ENCODE measurements at regions not wholly inside any gene's neighbourhood (a gene's known extent, or its start where the extent isn't known, plus 50 kb on each side); places are given as distances from the start of the nearest gene placed in this dataset.

DNA sequence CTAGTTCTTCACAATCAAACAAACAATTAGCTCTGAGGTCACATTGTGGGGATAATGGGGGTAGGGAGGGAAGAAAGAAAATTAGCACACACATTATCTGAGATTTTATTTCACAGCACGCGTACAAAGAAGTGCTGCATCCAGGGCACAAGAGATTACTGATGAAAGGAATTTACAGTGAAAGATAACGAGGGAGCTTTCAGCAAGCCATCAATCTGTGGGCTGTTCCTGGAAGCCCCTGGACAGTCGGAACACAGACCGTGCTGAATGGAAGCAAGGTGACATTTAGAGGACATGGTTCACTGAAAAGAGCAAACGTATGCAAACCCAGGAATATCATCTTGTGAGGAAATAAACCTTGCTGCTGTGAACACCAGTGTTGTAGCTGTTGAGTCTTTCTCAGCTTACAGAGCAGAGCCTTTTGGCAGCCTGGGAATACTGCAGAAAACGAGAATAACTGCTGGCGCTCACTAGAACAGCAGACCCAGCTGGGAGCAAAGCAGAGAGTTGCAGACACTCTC is 63.2 kb downstream of the SCG2 start:
- TF ChIP-seq, protein P1, sequence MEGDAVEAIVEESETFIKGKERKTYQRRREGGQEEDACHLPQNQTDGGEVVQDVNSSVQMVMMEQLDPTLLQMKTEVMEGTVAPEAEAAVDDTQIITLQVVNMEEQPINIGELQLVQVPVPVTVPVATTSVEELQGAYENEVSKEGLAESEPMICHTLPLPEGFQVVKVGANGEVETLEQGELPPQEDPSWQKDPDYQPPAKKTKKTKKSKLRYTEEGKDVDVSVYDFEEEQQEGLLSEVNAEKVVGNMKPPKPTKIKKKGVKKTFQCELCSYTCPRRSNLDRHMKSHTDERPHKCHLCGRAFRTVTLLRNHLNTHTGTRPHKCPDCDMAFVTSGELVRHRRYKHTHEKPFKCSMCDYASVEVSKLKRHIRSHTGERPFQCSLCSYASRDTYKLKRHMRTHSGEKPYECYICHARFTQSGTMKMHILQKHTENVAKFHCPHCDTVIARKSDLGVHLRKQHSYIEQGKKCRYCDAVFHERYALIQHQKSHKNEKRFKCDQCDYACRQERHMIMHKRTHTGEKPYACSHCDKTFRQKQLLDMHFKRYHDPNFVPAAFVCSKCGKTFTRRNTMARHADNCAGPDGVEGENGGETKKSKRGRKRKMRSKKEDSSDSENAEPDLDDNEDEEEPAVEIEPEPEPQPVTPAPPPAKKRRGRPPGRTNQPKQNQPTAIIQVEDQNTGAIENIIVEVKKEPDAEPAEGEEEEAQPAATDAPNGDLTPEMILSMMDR (IDR thresholded peaks at IDR 0.05), result no peak
- no peak for TF ChIP-seq EZH2 (IDR thresholded peaks at IDR 0.05)

All from neural progenitor cell (in vitro differentiated cells).